ENCODE measurements at regions not wholly inside any gene's neighbourhood (a gene's known extent, or its start where the extent isn't known, plus 50 kb on each side); places are given as distances from the start of the nearest gene placed in this dataset.

GRCh38 chr3:72375237-72376076 is 472.8 kb downstream of the SHQ1 start:
- no peak for DNase-seq

- no peak for DNase-seq
These were observed 475.1 kb downstream of the SHQ1 start for GRCh38 chr3:72373139-72373538.

- no peak for DNase-seq
These were observed 476.1 kb downstream of the SHQ1 start for GRCh38 chr3:72372161-72372560.

DNA sequence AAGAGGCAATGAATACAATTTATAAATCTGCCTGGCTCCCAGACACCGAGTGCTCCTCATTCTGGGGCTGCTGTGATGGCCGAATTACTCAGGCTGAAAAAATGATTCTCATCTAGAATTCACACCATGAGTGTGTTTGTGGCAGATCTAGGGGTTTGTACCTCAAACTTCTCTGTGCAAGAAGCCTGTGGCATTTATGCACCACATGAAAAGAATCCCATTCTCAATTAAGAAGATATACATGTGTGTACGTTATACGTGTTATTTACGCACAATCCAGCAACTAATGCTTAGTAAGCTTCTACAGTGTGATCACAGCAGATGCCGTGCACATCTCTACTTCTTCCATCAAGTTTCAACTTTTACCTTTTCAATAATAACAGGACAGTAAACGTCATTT is 476.8 kb downstream of the SHQ1 start:
- no peak for DNase-seq

GRCh38 chr3:72370947-72371346 is 477.3 kb downstream of the SHQ1 start:
- no peak for DNase-seq

DNA sequence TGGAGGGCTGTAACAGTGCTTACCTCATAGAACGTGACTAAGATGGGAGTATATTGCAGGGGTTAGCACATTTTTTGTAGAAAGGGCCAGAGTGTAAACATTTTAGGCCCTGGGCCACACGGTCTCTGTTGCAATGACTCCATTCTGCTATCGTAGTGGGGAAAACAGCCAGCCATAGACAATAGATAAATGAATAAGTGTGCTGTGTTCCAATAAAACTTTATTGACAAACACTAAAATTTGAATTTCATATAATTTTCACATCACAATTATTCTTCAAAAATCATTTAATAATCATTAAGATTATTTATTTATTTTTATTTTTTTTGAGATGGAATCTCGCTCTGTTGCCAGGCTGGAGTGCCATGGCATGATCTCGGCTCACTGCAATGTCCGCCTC is 478.6 kb downstream of the SHQ1 start:
- no peak for DNase-seq

- no peak for DNase-seq
These were observed 479.8 kb downstream of the SHQ1 start for GRCh38 chr3:72368331-72368975.

- no peak for DNase-seq
These were observed 486.3 kb downstream of the SHQ1 start for GRCh38 chr3:72361990-72362389.

- no peak for DNase-seq
These were observed 488.5 kb downstream of the SHQ1 start for GRCh38 chr3:72359743-72360142.

- no peak for DNase-seq
These were observed 493.1 kb downstream of the SHQ1 start for GRCh38 chr3:72355168-72355567.

DNA sequence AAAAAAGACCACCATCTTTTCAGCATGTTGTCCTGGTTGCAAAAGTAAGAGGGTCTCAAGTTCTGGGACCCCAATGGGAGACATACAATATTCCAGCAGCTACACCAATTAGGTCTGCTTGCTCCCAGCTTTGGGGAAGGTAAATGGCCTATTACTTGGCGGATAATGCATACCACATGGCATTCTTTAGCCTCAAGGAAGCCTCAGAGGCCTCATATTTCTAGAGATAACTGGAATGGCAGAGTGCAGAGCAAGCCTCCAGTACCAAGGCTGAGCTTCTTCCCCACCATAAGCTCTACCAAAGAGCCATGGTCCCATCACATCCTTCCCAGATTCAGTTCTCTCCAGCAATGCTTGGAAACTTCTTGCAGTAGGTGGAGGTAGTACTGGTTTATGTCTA is 493.8 kb downstream of the SHQ1 start:
- DNase-seq: no peak

- DNase-seq: no peak
These were observed 494.8 kb downstream of the SHQ1 start for GRCh38 chr3:72353236-72354128.

GRCh38 chr3:72352176-72352575 is 496.1 kb downstream of the SHQ1 start:
- DNase-seq: no peak

DNA sequence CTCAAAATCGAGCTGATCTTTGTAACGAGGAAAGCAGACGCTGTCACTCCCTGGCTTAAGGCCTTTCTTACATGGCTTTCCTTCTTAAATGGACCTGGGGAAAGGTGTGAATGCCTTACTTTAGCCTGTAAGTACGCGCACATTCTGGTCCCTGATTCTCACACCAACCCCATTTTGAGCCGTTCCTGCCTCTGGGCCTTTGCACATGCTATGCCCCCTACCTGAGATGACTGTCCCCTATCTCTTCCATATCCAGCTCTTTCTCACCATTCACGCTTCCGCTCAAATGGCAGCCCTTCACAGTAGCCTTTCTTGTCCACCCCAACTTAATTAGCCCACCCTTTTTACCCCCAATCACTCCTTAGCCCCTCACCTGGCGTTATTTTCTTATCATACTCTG is 496.7 kb downstream of the SHQ1 start:
- DNase-seq: no peak

DNA sequence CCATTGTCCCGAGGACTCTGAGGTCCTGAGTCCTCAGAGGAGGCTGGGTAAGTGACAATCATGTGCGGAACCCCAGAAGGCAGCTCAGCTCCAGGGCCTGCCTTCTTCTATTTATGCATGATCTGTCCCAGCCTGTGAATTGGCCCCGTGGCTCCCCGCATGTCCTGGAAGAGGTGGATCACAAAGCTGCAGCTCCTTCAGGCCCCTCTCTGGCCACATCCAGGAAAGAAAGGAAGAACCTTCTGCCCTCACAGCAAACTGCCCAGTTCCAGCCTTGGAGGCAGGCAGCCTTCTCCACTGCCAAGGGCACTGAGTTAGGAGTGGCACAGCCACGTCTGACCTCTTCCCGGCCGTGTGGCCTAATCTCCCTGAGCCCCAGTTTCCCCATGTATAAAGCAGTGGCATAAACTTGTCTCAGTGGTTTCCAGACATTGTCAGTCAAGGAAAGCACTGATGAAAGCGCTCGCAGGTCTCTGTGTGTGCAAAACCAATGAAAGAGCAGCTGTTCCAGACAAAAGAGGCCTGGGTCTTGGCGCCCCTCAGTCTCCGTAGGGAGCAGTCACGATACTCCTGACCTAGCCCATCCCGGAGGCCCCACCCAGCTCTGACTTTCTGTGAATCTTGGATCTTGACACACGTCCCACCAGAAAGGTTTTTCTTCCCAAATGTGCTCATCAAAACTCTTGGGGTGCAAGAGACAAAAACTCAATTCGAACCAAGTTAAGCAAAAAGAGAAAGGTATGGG is 497.3 kb downstream of the SHQ1 start:
- DNase-seq: no peak

GRCh38 chr3:72348357-72348756 is 499.9 kb downstream of the SHQ1 start:
- no peak for DNase-seq

GRCh38 chr3:72347819-72348319 is 500.4 kb downstream of the SHQ1 start:
- peak in 2 of 3 donors; percentile 50 to 59 for DNase-seq

DNA sequence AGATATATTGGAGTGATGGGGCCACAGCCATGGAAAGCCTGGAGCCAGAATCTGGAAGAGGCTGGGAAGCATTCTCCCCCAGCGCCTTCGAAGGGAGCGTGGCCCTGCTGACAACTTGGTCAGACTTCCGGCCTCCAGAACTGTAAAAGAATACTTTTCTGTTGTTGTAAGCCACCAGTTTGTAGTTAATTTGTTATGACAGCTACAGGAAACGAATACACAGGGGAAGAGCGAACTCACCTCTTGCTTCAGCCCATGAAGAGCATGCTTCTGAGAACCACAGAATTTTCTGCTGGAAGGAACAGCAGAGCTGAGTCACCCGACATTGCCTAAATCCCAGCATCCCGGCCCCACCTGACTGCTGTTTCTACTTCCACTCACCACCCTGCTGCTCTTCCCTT is 501.7 kb downstream of the SHQ1 start:
- DNase-seq: peak; percentile 61 to 94 (median 79)

- no peak for DNase-seq
These were observed 502.3 kb downstream of the SHQ1 start for GRCh38 chr3:72345980-72346379.

DNA sequence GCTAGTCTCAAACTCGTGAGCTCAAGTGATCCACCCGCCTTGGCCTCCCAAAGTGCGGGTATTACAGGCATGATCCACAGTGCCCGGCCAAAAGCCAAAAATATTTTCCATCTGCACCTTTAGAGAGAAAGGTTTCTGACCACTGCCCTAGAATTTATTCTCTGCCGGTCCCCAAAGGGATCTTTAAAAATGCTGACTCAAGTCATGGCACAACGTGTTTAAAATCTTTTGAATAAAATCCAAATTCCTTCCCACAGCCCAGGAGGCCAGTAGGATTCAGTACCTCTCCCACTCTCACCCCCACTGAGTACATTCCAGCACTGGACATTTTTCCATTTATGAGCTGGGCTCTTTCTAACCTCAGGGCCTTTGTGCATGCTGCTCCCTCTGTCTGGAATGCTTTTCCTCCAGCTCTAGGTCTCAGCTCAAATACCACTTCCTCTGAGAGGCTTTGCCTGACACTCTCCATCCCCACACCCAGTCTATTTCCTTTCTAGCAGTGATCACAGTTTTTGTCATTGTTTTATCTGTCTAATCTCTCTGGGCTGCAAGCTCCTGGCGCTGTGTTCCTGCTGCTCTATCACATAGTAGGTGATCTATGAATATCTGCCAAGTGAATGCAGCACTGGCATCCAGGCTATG is 502.9 kb downstream of the SHQ1 start:
- no peak for DNase-seq

- DNase-seq: no peak
These were observed 503.6 kb downstream of the SHQ1 start for GRCh38 chr3:72344647-72345046.

Data from muscle of back (tissue), 3 donors.